ENCODE measurements at regions not wholly inside any gene's neighbourhood (a gene's known extent, or its start where the extent isn't known, plus 50 kb on each side); places are given as distances from the start of the nearest gene placed in this dataset.

DNA sequence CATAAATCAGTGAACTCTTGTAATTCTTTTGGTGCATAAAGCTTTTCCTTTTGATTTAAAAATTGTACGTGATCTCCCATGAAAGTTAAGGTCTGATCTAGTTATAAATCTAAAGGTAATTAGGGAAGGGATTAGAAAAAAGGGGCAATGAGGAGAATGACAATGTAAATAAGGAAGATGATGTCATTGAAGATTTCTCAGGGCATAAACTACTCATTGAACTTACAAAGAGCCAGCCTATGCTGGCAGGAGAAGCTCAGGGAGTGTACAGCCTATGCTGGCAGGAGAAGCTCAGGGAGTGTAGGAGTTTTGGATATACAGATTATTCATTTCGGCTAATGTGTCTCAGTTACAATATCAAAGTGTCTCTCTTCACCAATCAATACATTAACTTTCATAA, 1533.5 kb upstream of the ADGRL3 start:
- TF ChIP-seq REST (IDR thresholded peaks at IDR 0.05; ENCODE audit: insufficient read depth in 1 of 2, low read depth in 2 of 2, low read length in 2 of 2), result no peak
- TF ChIP-seq TAF1 (IDR thresholded peaks at IDR 0.05; ENCODE audit: borderline replicate concordance, insufficient read depth, low read length), result no peak
- TF ChIP-seq POLR2AphosphoS5 (IDR thresholded peaks at IDR 0.05; ENCODE audit: low read depth, low read length), result no peak
- TF ChIP-seq SIN3A (IDR thresholded peaks at IDR 0.05; ENCODE audit: borderline replicate concordance, insufficient read depth, low read length), result no peak
- no peak for TF ChIP-seq FOXP2 (optimal IDR thresholded peaks at IDR 0.05; ENCODE audit: borderline replicate concordance, extremely low read depth, extremely low read length, insufficient read depth)

Data from PFSK-1 (cell line).